ENCODE measurements at regions not wholly inside any gene's neighbourhood (a gene's known extent, or its start where the extent isn't known, plus 50 kb on each side); places are given as distances from the start of the nearest gene placed in this dataset.

DNA sequence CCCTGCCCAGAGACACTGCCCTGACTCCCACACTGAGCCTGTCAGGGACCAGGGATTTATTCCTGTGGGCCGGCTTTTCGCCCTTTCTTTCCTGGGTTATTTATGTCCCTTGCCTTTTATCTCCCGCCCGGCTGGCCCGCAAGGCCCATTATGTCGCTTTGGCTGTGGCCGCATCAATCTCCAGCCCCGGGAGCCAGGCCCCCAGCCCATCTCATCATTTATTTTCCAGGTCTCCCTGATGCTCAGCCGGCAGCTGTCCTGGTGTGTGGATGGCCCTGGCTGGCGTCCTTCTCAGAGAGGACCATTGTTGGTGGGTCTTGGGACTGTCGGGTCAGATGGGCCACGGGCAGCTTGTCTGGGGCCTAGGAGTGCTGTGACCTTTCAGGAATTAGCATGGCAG is 82.3 kb downstream of the FAM241B start:
- Histone ChIP-seq H3K9me3 (ENCODE audit: insufficient read depth, low read depth) (no peaks in the 10 kb centered on the region), H4K20me1 (ENCODE audit: insufficient read depth) (no peaks in the 10 kb centered on the region), H3K36me3 (ENCODE audit: low read depth) (no peaks in the 10 kb centered on the region), H3K4me2 (no peak overlapping the region), H3F3A (ENCODE audit: insufficient read depth, low read depth) (no peaks in the 10 kb centered on the region), H2AFZ (no peak overlapping the region), H3K27me3 (ENCODE audit: insufficient read depth, low read depth) (peaks cover 93% of the 10 kb centered on the region), H3K4me3 (no peak overlapping the region), H3K79me2 (ENCODE audit: low read depth) (no peaks in the 10 kb centered on the region), H3K9me2 (ENCODE audit: insufficient read depth) (no peaks in the 10 kb centered on the region), H3K27ac (no peak overlapping the region), H3K4me1 (replicated peaks; ENCODE audit: insufficient read depth) (no peaks in the 10 kb centered on the region)
- CTCF ChIA-PET: no interaction called here
- BruUV-seq (replicated peaks): no TSS peak
- POLR2A ChIA-PET (ENCODE audit: unreplicated experiment): no interaction called here
- intact Hi-C loops (cut with micrococcal nuclease; ENCODE audit: unreplicated experiment): loop anchor here (10.0 kb wide), 1 partner anchor 308 kb away; no protein-coding TSS in a partner anchor
- no peak for DNase-seq
- TF ChIP-seq, protein P1, sequence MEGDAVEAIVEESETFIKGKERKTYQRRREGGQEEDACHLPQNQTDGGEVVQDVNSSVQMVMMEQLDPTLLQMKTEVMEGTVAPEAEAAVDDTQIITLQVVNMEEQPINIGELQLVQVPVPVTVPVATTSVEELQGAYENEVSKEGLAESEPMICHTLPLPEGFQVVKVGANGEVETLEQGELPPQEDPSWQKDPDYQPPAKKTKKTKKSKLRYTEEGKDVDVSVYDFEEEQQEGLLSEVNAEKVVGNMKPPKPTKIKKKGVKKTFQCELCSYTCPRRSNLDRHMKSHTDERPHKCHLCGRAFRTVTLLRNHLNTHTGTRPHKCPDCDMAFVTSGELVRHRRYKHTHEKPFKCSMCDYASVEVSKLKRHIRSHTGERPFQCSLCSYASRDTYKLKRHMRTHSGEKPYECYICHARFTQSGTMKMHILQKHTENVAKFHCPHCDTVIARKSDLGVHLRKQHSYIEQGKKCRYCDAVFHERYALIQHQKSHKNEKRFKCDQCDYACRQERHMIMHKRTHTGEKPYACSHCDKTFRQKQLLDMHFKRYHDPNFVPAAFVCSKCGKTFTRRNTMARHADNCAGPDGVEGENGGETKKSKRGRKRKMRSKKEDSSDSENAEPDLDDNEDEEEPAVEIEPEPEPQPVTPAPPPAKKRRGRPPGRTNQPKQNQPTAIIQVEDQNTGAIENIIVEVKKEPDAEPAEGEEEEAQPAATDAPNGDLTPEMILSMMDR (conservative IDR thresholded peaks at IDR 0.05): no peak
- no peak for TF ChIP-seq EZH2 (IDR thresholded peaks at IDR 0.05; ENCODE audit: low read depth)

DNA sequence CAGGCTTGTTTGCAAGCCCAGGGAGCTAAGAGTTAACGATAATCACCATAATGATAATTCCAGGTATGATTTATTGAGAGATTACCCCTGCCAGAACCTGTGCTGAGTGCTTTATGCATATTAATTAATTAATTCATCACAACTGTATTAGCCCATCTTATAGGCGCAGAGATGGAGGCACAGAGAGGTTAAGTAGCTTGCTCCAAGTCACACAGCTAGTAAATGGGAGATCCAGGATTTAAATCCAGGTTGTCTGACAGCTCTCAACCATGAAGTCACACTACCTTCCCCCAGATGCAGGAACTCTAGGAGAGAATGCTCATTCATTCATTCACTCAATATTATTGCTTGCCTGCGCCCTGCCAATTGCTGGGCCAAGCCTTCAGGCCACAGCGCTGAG is 84.5 kb downstream of the FAM241B start:
- no peak overlapping the region for H3K4me3 ChIP-seq
- no peak overlapping the region for H2AFZ ChIP-seq
- no peaks in the 10 kb centered on the region for H3K9me2 ChIP-seq (ENCODE audit: insufficient read depth)
- no peaks in the 10 kb centered on the region for H3K79me2 ChIP-seq (ENCODE audit: low read depth)
- no peaks in the 10 kb centered on the region for H3F3A ChIP-seq (ENCODE audit: insufficient read depth, low read depth)
- no peak overlapping the region for H3K27ac ChIP-seq
- no peak for DNase-seq
- intact Hi-C loops (cut with micrococcal nuclease; ENCODE audit: unreplicated experiment): loop anchor here (10.0 kb wide), 1 partner anchor 310 kb away; no protein-coding TSS in a partner anchor
- CTCF ChIA-PET: interaction anchor here (0.9 kb wide), 1 partner anchor 68 kb away, joined by 4 read pairs; no protein-coding TSS in a partner anchor
- no peaks in the 10 kb centered on the region for H3K9me3 ChIP-seq (ENCODE audit: insufficient read depth, low read depth)
- H3K27me3 ChIP-seq (ENCODE audit: insufficient read depth, low read depth): peaks cover 82% of the 10 kb centered on the region
- no TSS peak for BruUV-seq (replicated peaks)
- H4K20me1 ChIP-seq (ENCODE audit: insufficient read depth): no peaks in the 10 kb centered on the region
- H3K36me3 ChIP-seq (ENCODE audit: low read depth): no peaks in the 10 kb centered on the region
- TF ChIP-seq, protein P1 (conservative IDR thresholded peaks at IDR 0.05): no peak
- no peaks in the 10 kb centered on the region for H3K4me1 ChIP-seq (replicated peaks; ENCODE audit: insufficient read depth)
- POLR2A ChIA-PET (ENCODE audit: unreplicated experiment): no interaction called here
- H3K4me2 ChIP-seq: no peak overlapping the region

GRCh38 chr10:69715156-69715898 is 85.3 kb downstream of the FAM241B start:
- Histone ChIP-seq H3K27ac (no peak overlapping the region), H3K9me2 (ENCODE audit: insufficient read depth) (no peaks in the 10 kb centered on the region), H3F3A (ENCODE audit: insufficient read depth, low read depth) (no peaks in the 10 kb centered on the region), H3K4me1 (replicated peaks; ENCODE audit: insufficient read depth) (no peaks in the 10 kb centered on the region), H3K4me2 (no peak overlapping the region), H3K9me3 (ENCODE audit: insufficient read depth, low read depth) (no peaks in the 10 kb centered on the region), H4K20me1 (ENCODE audit: insufficient read depth) (no peaks in the 10 kb centered on the region), H3K79me2 (ENCODE audit: low read depth) (no peaks in the 10 kb centered on the region), H3K36me3 (ENCODE audit: low read depth) (no peaks in the 10 kb centered on the region), H3K27me3 (ENCODE audit: insufficient read depth, low read depth) (peaks cover 74% of the 10 kb centered on the region), H2AFZ (no peak overlapping the region), H3K4me3 (no peak overlapping the region)
- TF ChIP-seq, protein P1 (conservative IDR thresholded peaks at IDR 0.05): no peak
- no peak for TF ChIP-seq EZH2 (IDR thresholded peaks at IDR 0.05; ENCODE audit: low read depth)
- CTCF ChIA-PET: interaction anchor here (0.6 kb wide), 1 partner anchor 33 kb away, joined by 3 read pairs; no protein-coding TSS in a partner anchor
- BruUV-seq (replicated peaks): no TSS peak
- POLR2A ChIA-PET (ENCODE audit: unreplicated experiment): no interaction called here
- intact Hi-C loops (cut with micrococcal nuclease; ENCODE audit: unreplicated experiment): loop anchor here (5.0 to 10.0 kb wide), 2 partner anchors 197 to 311 kb away; no protein-coding TSS in a partner anchor
- DNase-seq: no peak

Measured in PC-9 (cell line).